ENCODE measurements at regions not wholly inside any gene's neighbourhood (a gene's known extent, or its start where the extent isn't known, plus 50 kb on each side); places are given as distances from the start of the nearest gene placed in this dataset.

GRCh38 chr6:3634280-3634816, 117.2 kb downstream of the PXDC1 start:
- TF ChIP-seq CTCF (conservative IDR thresholded peaks at IDR 0.05 in 1 of 2, IDR thresholded peaks at IDR 0.05 in 1 of 2; ENCODE audit: extremely low read depth in 1 of 2, insufficient read depth in 1 of 2, low read depth in 1 of 2, low read length in 2 of 2) (no peak), EZH2 (IDR thresholded peaks at IDR 0.05; ENCODE audit: borderline replicate concordance, low read length) (no peak)

Measured in mammary epithelial cell (primary cell).